ENCODE measurements at regions not wholly inside any gene's neighbourhood (a gene's known extent, or its start where the extent isn't known, plus 50 kb on each side); places are given as distances from the start of the nearest gene placed in this dataset.

DNA sequence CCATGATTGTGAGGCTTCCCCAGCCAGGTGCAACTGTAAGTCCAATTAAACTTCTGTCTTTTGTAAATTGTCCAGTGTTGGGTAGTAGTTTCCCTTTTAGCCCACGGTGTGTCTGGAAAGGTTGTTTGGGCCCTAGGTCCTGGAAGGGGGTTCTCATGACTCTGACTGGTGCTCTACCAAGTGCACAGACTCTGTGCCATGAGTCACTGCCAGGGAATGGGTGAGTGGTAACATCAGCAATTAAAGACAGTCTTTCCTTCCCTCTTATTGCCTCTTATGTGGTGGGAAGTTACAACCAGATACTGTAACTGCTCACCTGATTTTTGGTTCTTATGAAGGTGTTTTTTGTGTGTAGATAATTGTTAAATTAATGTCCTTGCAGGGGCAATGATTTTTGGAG is 141.2 kb downstream of the PRDM9 start:
- TF ChIP-seq EGR1 (IDR thresholded peaks at IDR 0.05) (no peak), TEAD4 (IDR thresholded peaks at IDR 0.05) (no peak), CEBPB (IDR thresholded peaks at IDR 0.05) (no peak)
- TF ChIP-seq, protein P1, sequence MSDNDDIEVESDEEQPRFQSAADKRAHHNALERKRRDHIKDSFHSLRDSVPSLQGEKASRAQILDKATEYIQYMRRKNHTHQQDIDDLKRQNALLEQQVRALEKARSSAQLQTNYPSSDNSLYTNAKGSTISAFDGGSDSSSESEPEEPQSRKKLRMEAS (IDR thresholded peaks at IDR 0.05): no peak

DNA sequence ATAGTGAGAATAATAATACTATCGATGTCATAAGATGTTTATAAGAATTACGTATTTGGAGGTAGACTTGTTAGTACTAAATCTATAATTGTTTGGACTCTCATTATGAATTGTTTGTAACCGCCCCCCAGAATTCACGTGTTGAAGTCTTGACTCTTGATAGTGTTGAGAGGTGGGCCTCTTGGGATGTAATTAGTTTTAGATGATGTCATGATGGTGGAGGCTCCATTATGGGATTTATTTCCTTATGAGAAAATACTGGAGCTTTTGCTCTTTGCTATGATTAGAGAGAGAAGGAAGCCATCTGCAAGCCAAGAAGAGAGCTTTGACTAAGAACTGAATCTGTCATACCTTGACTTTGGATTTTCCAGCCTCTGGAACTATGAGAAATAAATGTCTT is 142.2 kb downstream of the PRDM9 start:
- TF ChIP-seq, protein P2, sequence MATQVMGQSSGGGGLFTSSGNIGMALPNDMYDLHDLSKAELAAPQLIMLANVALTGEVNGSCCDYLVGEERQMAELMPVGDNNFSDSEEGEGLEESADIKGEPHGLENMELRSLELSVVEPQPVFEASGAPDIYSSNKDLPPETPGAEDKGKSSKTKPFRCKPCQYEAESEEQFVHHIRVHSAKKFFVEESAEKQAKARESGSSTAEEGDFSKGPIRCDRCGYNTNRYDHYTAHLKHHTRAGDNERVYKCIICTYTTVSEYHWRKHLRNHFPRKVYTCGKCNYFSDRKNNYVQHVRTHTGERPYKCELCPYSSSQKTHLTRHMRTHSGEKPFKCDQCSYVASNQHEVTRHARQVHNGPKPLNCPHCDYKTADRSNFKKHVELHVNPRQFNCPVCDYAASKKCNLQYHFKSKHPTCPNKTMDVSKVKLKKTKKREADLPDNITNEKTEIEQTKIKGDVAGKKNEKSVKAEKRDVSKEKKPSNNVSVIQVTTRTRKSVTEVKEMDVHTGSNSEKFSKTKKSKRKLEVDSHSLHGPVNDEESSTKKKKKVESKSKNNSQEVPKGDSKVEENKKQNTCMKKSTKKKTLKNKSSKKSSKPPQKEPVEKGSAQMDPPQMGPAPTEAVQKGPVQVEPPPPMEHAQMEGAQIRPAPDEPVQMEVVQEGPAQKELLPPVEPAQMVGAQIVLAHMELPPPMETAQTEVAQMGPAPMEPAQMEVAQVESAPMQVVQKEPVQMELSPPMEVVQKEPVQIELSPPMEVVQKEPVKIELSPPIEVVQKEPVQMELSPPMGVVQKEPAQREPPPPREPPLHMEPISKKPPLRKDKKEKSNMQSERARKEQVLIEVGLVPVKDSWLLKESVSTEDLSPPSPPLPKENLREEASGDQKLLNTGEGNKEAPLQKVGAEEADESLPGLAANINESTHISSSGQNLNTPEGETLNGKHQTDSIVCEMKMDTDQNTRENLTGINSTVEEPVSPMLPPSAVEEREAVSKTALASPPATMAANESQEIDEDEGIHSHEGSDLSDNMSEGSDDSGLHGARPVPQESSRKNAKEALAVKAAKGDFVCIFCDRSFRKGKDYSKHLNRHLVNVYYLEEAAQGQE (IDR thresholded peaks at IDR 0.05; ENCODE audit: low read depth): no peak
- TF ChIP-seq, protein P1 (IDR thresholded peaks at IDR 0.05): no peak
- TF ChIP-seq CEBPB (IDR thresholded peaks at IDR 0.05) (no peak), TCF12 (IDR thresholded peaks at IDR 0.05; ENCODE audit: low read depth) (no peak), EGR1 (IDR thresholded peaks at IDR 0.05) (no peak), TAF1 (IDR thresholded peaks at IDR 0.05; ENCODE audit: low read depth) (no peak), TEAD4 (IDR thresholded peaks at IDR 0.05) (no peak), YY1 (IDR thresholded peaks at IDR 0.05; ENCODE audit: low read depth) (no peak), CREB1 (IDR thresholded peaks at IDR 0.05; ENCODE audit: low read depth) (no peak), RAD21 (IDR thresholded peaks at IDR 0.05; ENCODE audit: low read depth) (no peak), NFIC (IDR thresholded peaks at IDR 0.05) (no peak), ZBTB7A (IDR thresholded peaks at IDR 0.05; ENCODE audit: low read depth) (no peak), EP300 (IDR thresholded peaks at IDR 0.05; ENCODE audit: borderline replicate concordance) (no peak), FOXM1 (IDR thresholded peaks at IDR 0.05; ENCODE audit: borderline replicate concordance, low read depth) (no peak)
- TF ChIP-seq, protein P3, sequence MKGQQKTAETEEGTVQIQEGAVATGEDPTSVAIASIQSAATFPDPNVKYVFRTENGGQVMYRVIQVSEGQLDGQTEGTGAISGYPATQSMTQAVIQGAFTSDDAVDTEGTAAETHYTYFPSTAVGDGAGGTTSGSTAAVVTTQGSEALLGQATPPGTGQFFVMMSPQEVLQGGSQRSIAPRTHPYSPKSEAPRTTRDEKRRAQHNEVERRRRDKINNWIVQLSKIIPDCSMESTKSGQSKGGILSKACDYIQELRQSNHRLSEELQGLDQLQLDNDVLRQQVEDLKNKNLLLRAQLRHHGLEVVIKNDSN (IDR thresholded peaks at IDR 0.05): no peak

- TF ChIP-seq, protein P2 (IDR thresholded peaks at IDR 0.05; ENCODE audit: low read depth): no peak
- no peak for TF ChIP-seq NFIC (IDR thresholded peaks at IDR 0.05)
- TF ChIP-seq ZBTB7A (IDR thresholded peaks at IDR 0.05; ENCODE audit: low read depth): no peak
These were observed 148.3 kb downstream of the PRDM9 start for GRCh38 chr5:23655674-23656073.

DNA sequence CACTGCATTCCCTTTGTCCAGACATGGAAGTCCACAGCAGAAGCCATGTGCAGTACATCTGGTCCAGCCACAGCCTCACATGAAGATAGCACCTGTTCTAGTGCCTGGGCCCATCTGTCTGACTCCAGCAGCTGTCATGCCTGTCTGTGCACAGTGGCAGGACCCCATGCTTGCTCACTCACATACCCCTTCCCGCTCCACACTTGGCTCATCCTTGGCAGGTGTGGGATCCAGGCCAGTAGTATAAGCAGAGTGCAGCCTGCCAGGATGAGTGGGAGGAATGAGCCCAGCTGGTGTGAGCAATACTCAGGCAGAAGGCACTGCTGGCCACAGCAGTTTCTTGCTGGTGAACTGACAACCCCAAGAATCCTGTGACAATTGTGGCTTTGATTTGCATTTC is 168.0 kb downstream of the PRDM9 start:
- no peak for TF ChIP-seq YY1 (IDR thresholded peaks at IDR 0.05; ENCODE audit: low read depth)
- no peak for TF ChIP-seq ZBTB7A (IDR thresholded peaks at IDR 0.05; ENCODE audit: low read depth)
- no peak for TF ChIP-seq EGR1 (IDR thresholded peaks at IDR 0.05)
- TF ChIP-seq TEAD4 (IDR thresholded peaks at IDR 0.05): no peak
- TF ChIP-seq EP300 (IDR thresholded peaks at IDR 0.05; ENCODE audit: borderline replicate concordance): no peak

DNA sequence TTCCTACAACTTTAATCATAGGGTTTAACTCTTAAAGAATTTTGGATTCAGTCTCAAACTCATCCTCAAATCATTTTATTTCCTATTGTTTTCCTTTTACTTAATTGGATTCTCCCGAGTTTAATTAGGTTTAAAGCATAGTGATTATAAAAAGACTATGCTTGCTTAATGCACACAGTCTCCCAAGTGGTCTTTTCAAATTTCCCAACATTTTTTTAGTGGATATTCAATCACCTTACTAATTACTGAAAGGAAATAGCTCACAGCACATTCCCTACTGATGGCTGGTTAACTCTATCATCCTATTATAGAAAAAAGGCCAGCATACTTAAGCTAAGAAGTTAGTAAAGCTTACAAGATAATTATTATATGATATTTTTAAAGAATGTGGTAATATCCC is 170.6 kb downstream of the PRDM9 start:
- no peak for TF ChIP-seq YY1 (IDR thresholded peaks at IDR 0.05; ENCODE audit: low read depth)
- TF ChIP-seq, protein P3 (IDR thresholded peaks at IDR 0.05): no peak
- no peak for TF ChIP-seq CEBPB (IDR thresholded peaks at IDR 0.05)
- TF ChIP-seq RAD21 (IDR thresholded peaks at IDR 0.05; ENCODE audit: low read depth): no peak
- TF ChIP-seq ZBTB7A (IDR thresholded peaks at IDR 0.05; ENCODE audit: low read depth): no peak
- no peak for TF ChIP-seq EGR1 (IDR thresholded peaks at IDR 0.05)
- no peak for TF ChIP-seq TAF1 (IDR thresholded peaks at IDR 0.05; ENCODE audit: low read depth)
- no peak for TF ChIP-seq NFIC (IDR thresholded peaks at IDR 0.05)
- TF ChIP-seq, protein P2 (IDR thresholded peaks at IDR 0.05; ENCODE audit: low read depth): no peak
- TF ChIP-seq, protein P1 (IDR thresholded peaks at IDR 0.05): no peak
- no peak for TF ChIP-seq EP300 (IDR thresholded peaks at IDR 0.05; ENCODE audit: borderline replicate concordance)
- no peak for TF ChIP-seq CREB1 (IDR thresholded peaks at IDR 0.05; ENCODE audit: low read depth)
- TF ChIP-seq TEAD4 (IDR thresholded peaks at IDR 0.05): no peak
